Motor neuron (in vitro differentiated cells): ENCODE measurements at regions not wholly inside any gene's neighbourhood (a gene's known extent, or its start where the extent isn't known, plus 50 kb on each side); places are given as distances from the start of the nearest gene placed in this dataset.
A peak's percentile ranks its signal among the peaks of the same experiment; 100 is the strongest.
"Not testable (repeated sequence)": the region's sequence is repeated elsewhere in the genome, so short reads cannot be mapped to it uniquely, and the experiment has no call there.

ENCODE experiments used
- ATAC-seq, 8 experiments: fragments of 200-7000 bp; cut with Tn5 transposase; replicated peaks in 6 of 8; 2 replicates each; pipeline ENCODE4 v1.8.0; 2021; ENCODE audit warnings: mild to moderate bottlenecking in 8 of 8, moderate library complexity in 8 of 8
- H3K27ac ChIP-seq, 2 donors: fragments of 250-450 bp; sonication (Bioruptor Pico); 2 replicates each; pipeline ENCODE4 v1.9.0; 2021; ENCODE audit warnings: antibody characterized with exemption in 2 of 2, mild to moderate bottlenecking in 2 of 2, moderate library complexity in 1 of 2
- H3K4me1 ChIP-seq, 2 donors: fragments of 250-450 bp; sonication (Bioruptor Pico); replicated peaks in 1 of 2; 2 replicates each; pipeline ENCODE4 v1.6.1; 2021; ENCODE audit warnings: antibody characterized with exemption in 2 of 2, mild to moderate bottlenecking in 2 of 2, moderate library complexity in 1 of 2
- H3K4me3 ChIP-seq, 5 donors: fragments of 250-450 bp; sonication (Bioruptor Pico); 2 replicates each; pipeline ENCODE4 v1.9.0; 2021; ENCODE audit warnings: antibody characterized with exemption in 5 of 5, mild to moderate bottlenecking in 5 of 5, moderate library complexity in 4 of 5
- WGBS, 10 experiments: fragments of 450-650 bp; shearing (Covaris generic); methylation state at CpG; one replicate each; pipeline ENCODE4 v1.0.0; 2022; 5-methylcytosine and 5-hydroxymethylcytosine counted together
- in situ Hi-C, 9 experiments: fragments of 400-800 bp; cut with MboI; loops; one replicate each; pipeline ENCODE4 v1.15.0; 2021; ENCODE audit warnings: low sequenced_read_pairs in 9 of 9, low pct_unique_long_range_greater_than_20kb in 2 of 9; ENCODE audit not compliant: unreplicated experiment in 9 of 9

GRCh38 chr17:71511266-71511995 lies 609.4 kb upstream of the SOX9 start:
- no peak for ATAC-seq
- H3K4me1 ChIP-seq: peaks cover 3 to 21% of the 10 kb centered on the region in 2 donors
- 0 to 100% (median 83%) methylated on average over 1 to 3 of the region's 3 CpGs; no CpG with 5 or more reads in 3 of the 10 experiments for WGBS, 10 experiments
- H3K27ac ChIP-seq: no peak overlapping the region
- in situ Hi-C loops: no loop called here
- H3K4me3 ChIP-seq: no peak overlapping the region

- WGBS, 10 experiments: 67 to 100% (median 92%) methylated on average over 1 to 2 of the region's 2 CpGs; no CpG with 5 or more reads in 2 of the 10 experiments
- in situ Hi-C loops: not testable (repeated sequence)
Measured at GRCh38 chr17:71513725-71514124, 607.1 kb upstream of the SOX9 start.

GRCh38 chr17:71516149-71516548 lies 604.7 kb upstream of the SOX9 start:
- Histone ChIP-seq H3K27ac (no peak overlapping the region), H3K4me3 (no peak overlapping the region), H3K4me1 (peaks cover 5 to 30% of the 10 kb centered on the region in 2 donors)
- in situ Hi-C loops: no loop called here
- peak in 5 of 8 experiments; percentile 67 to 77 (median 72) for ATAC-seq
- WGBS, 10 experiments: 14 to 56% (median 44%) methylated on average over 3 to 6 of the region's 6 CpGs

More at GRCh38 chr17:71513725-71514124, 607.1 kb upstream of the SOX9 start:
- H3K4me3 ChIP-seq, H3K27ac ChIP-seq, ATAC-seq: not testable (repeated sequence)
- peaks cover 3 to 26% of the 10 kb centered on the region in 2 donors for H3K4me1 ChIP-seq

DNA sequence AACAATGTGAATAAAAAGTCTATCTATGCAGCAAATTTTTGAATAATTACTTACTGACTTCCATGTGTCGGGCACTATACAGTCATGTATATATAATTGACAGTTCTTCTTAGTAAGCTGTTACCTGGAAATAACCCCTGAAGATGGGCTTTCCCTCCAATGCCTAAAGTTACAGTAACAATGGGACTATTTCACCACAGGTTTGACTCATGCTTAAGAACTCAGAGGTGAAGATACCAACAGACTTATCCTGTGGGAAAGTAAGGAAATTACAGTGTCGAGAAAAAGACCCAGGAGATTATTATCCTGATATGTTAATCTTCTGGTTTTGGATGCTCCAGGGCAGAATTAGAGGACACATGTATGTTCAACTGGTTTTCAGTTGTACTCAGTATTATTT lies 601.5 kb upstream of the SOX9 start:
- no peak for ATAC-seq
- H3K4me1 ChIP-seq: peaks cover 5 to 28% of the 10 kb centered on the region in 2 donors
- WGBS, 10 experiments: 17 to 100% (median 74%) methylated on average over 2 of the region's 2 CpGs; no CpG with 5 or more reads in 2 of the 10 experiments
- no peak overlapping the region for H3K27ac ChIP-seq
- in situ Hi-C loops: no loop called here
- H3K4me3 ChIP-seq: no peak overlapping the region

GRCh38 chr17:71521724-71522123 lies 599.1 kb upstream of the SOX9 start:
- no peak for ATAC-seq
- WGBS, 10 experiments: 20 to 94% (median 70%) methylated on average over 1 to 2 of the region's 2 CpGs; no CpG with 5 or more reads in 2 of the 10 experiments
- in situ Hi-C loops: no loop called here
- H3K4me3 ChIP-seq: no peak overlapping the region
- H3K4me1 ChIP-seq: peaks cover 2 to 12% of the 10 kb centered on the region in 2 donors
- H3K27ac ChIP-seq: no peak overlapping the region

- no peak for ATAC-seq
- in situ Hi-C loops: no loop called here
- H3K27ac ChIP-seq: no peak overlapping the region
- no peak overlapping the region for H3K4me3 ChIP-seq
- WGBS, 10 experiments: 29 to 100% (median 50%) methylated on average over 1 of the region's 1 CpG; no CpG with 5 or more reads in 3 of the 10 experiments
- H3K4me1 ChIP-seq: peaks cover 2 to 7% of the 10 kb centered on the region in 2 donors
Measured at GRCh38 chr17:71522383-71522782, 598.4 kb upstream of the SOX9 start.

- no peak overlapping the region for H3K27ac ChIP-seq
- H3K4me3 ChIP-seq: no peak overlapping the region
- 36 to 94% (median 76%) methylated on average over 2 to 6 of the region's 6 CpGs for WGBS, 10 experiments
- in situ Hi-C loops: no loop called here
- H3K4me1 ChIP-seq: peaks cover 0 to 8% of the 10 kb centered on the region in 2 donors
- ATAC-seq: no peak
Measured at GRCh38 chr17:71527311-71527710, 593.5 kb upstream of the SOX9 start.

DNA sequence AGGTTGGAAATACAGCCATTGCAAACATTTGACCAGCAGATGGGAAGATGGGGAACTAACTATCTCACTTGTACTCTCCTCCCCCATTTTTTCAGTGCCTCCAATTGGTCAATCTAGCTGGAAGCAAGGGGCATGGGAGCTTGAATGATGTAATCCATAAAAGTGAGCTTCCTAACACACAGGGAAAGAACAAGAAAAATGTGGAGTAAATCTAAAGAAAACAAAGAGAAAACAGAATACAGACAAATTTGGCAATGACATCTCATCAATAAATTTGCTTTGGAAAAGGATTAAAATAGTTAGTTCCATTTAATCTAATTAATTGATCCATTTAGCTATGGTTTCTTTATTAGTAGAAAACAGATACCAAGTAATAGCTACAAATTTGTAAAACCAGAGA lies 592.6 kb upstream of the SOX9 start:
- in situ Hi-C loops: no loop called here

DNA sequence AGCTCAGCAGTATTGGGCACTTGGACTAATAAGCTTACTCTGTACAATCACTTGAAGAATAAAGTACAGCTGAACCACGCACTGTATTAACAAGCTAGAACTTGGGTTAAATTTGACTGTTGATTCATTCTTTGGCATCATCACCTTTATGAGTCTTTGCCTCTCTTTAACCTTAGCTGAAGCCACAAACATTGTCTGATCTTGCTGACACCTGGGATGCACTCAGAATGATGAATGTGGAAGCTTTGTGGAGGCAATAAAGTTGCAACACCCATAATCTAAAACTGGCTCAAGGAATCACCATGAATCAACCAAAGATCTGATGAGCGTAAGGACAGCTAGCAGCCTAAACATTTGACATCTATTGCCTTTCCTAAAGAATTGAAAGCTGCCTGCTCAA lies 590.6 kb upstream of the SOX9 start:
- H3K4me1 ChIP-seq: peaks cover 0 to 8% of the 10 kb centered on the region in 2 donors
- no peak overlapping the region for H3K4me3 ChIP-seq
- 0 to 100% (median 67%) methylated on average over 1 to 2 of the region's 2 CpGs; no CpG with 5 or more reads in 1 of the 10 experiments for WGBS, 10 experiments
- peak in 3 of 8 experiments; percentile 38 to 59 (median 48) for ATAC-seq
- in situ Hi-C loops: no loop called here
- no peak overlapping the region for H3K27ac ChIP-seq

More for the DNA sequence above, 592.6 kb upstream of the SOX9 start:
- Histone ChIP-seq H3K4me1 (peaks cover 0 to 8% of the 10 kb centered on the region in 2 donors), H3K27ac (no peak overlapping the region), H3K4me3 (no peak overlapping the region)
- ATAC-seq: no peak

GRCh38 chr17:71535321-71535720 lies 585.5 kb upstream of the SOX9 start:
- in situ Hi-C loops: no loop called here
- Histone ChIP-seq H3K4me1 (peaks cover 0 to 10% of the 10 kb centered on the region in 2 donors), H3K27ac (no peak overlapping the region), H3K4me3 (no peak overlapping the region)
- 26 to 90% (median 82%) methylated on average over 1 to 3 of the region's 3 CpGs; no CpG with 5 or more reads in 4 of the 10 experiments for WGBS, 10 experiments
- no peak for ATAC-seq

- WGBS, 10 experiments: 22 to 100% (median 57%) methylated on average over 1 to 2 of the region's 2 CpGs; no CpG with 5 or more reads in 1 of the 10 experiments
- Histone ChIP-seq H3K4me1 (peaks cover 7% of the 10 kb centered on the region in 2 donors), H3K4me3 (no peak overlapping the region), H3K27ac (no peak overlapping the region)
- no peak for ATAC-seq
- in situ Hi-C loops: no loop called here
Measured at GRCh38 chr17:71546419-71546818, 574.4 kb upstream of the SOX9 start.

GRCh38 chr17:71547904-71548303 lies 572.9 kb upstream of the SOX9 start:
- in situ Hi-C loops: no loop called here
- ATAC-seq: no peak
- Histone ChIP-seq H3K27ac (no peak overlapping the region), H3K4me3 (no peak overlapping the region), H3K4me1 (peaks cover 7% of the 10 kb centered on the region in 2 donors)

- peak in 1 of 8 experiments; percentile 61 for ATAC-seq
- no peak overlapping the region for H3K4me3 ChIP-seq
- 19 to 95% (median 80%) methylated on average over 1 to 5 of the region's 5 CpGs; no CpG with 5 or more reads in 1 of the 10 experiments for WGBS, 10 experiments
- peaks cover 3 to 7% of the 10 kb centered on the region in 2 donors for H3K4me1 ChIP-seq
- in situ Hi-C loops: no loop called here
- H3K27ac ChIP-seq: no peak overlapping the region
Measured at GRCh38 chr17:71548540-71549190, 572.2 kb upstream of the SOX9 start.
